Activated CD4-positive, alpha-beta T cell treated with anti-CD3 and anti-CD28 coated beads for 36 hours (primary cell): ENCODE measurements at regions not wholly inside any gene's neighbourhood (a gene's known extent, or its start where the extent isn't known, plus 50 kb on each side); places are given as distances from the start of the nearest gene placed in this dataset.

Source experiments
- ATAC-seq: fragments of 200-7000 bp; cut with Tn5 transposase; one replicate; pipeline ENCODE4 v1.10.0; 2021; ENCODE audit warnings: mild to moderate bottlenecking, moderate library complexity
- CTCF ChIA-PET: fragments of 350-600 bp; sonication (Branson Sonifier 250); formaldehyde crosslinking; loops from one replicate; lab custom pipeline; 2021; ENCODE audit warnings: antibody characterized with exemption; lab: Charles Lee
- POLR2A ChIA-PET: fragments of 350-600 bp; sonication (Branson Sonifier 250); formaldehyde crosslinking; loops from one replicate; lab custom pipeline; 2021; ENCODE audit warnings: antibody characterized with exemption, inconsistent platforms; lab: Charles Lee
- DNase-seq: peaks from one replicate; pipeline ENCODE4 v3.0.0-alpha.2; 2020
- H3K27ac Mint-ChIP-seq: one replicate; pipeline ENCODE4 v1.8.0; 2021; ENCODE audit warnings: mixed read lengths
- H3K27me3 Mint-ChIP-seq: one replicate; pipeline ENCODE4 v1.8.0; 2021; ENCODE audit warnings: mixed read lengths
- H3K36me3 Mint-ChIP-seq: one replicate; pipeline ENCODE4 v1.8.0; 2021; ENCODE audit warnings: low read depth, mixed read lengths
- H3K4me1 Mint-ChIP-seq: one replicate; pipeline ENCODE4 v1.8.0; 2021; ENCODE audit warnings: mixed read lengths
- H3K4me3 Mint-ChIP-seq: one replicate; pipeline ENCODE4 v1.8.0; 2021; ENCODE audit warnings: mild to moderate bottlenecking, moderate library complexity, mixed read lengths
- H3K9me3 Mint-ChIP-seq: one replicate; pipeline ENCODE4 v1.8.0; 2021; ENCODE audit warnings: low read depth, mixed read lengths
- intact Hi-C, 2 experiments: fragments of 100-400 bp; cut with DNase I in 1 of 2; cut with micrococcal nuclease in 1 of 2; formaldehyde crosslinking; loops; one replicate each; pipeline versions ENCODE4 v1.14.2 to v1.15.1; 2022 to 2024; cut with DNase I, micrococcal nuclease

DNA sequence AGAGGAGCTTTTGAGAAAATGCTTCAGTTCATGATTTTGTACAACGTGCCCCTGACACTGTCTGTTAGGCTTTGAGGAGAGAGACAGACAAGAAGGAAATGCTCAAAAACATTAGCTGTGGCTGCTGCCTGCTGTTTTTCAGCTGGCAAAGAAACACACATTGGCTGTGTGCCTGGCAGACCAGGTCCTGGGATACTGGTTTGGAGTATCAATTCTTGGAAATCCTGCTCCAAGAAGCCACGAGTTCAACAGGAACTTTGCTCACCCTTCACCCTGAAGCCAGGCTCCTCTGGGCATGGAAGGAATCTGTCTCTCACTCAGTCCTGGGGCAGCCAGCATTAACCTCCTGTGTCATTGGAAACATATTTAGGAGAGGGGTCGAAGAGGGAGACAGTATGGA, 245.5 kb downstream of the AUH start:
- no peak overlapping the region for H3K27ac Mint-ChIP-seq

DNA sequence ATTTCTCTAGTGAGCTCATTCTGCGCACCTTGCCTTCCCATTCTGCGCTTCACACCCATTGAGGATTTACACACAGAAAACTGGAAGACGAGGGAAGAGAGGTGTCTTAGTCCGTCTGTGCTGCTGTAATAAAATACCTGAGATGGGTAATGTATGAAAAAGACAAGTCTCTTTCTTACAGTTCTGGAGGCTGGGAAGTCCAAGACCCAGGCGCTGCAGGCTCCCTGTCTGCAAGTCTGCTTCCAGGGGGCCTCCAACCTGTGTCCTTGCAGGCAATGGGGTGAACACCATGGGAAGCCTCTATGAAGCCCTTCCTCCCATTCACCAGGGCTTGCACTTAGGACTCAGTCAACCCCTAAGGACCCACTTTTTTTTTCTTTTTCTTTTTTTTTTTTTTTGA, 245.0 kb downstream of the AUH start:
- DNase-seq (no peak), ATAC-seq (no peak)
- POLR2A ChIA-PET = no interaction called here
- Mint-ChIP-seq H3K9me3 (no peaks in the 10 kb centered on the region), H3K4me3 (no peak overlapping the region), H3K4me1 (peaks cover 17% of the 10 kb centered on the region), H3K27me3 (peaks cover 34% of the 10 kb centered on the region), H3K36me3 (no peaks in the 10 kb centered on the region), H3K27ac (no peak overlapping the region)
- CTCF ChIA-PET = no interaction called here
- intact Hi-C loops = no loop called here

More for the DNA sequence above, 245.5 kb downstream of the AUH start:
- Mint-ChIP-seq H3K4me3 (no peak overlapping the region), H3K36me3 (no peaks in the 10 kb centered on the region), H3K27me3 (peaks cover 34% of the 10 kb centered on the region), H3K4me1 (peaks cover 22% of the 10 kb centered on the region), H3K9me3 (no peaks in the 10 kb centered on the region)
- CTCF ChIA-PET = no interaction called here
- no peak for DNase-seq
- intact Hi-C loops = no loop called here
- POLR2A ChIA-PET = no interaction called here
- ATAC-seq = no peak

DNA sequence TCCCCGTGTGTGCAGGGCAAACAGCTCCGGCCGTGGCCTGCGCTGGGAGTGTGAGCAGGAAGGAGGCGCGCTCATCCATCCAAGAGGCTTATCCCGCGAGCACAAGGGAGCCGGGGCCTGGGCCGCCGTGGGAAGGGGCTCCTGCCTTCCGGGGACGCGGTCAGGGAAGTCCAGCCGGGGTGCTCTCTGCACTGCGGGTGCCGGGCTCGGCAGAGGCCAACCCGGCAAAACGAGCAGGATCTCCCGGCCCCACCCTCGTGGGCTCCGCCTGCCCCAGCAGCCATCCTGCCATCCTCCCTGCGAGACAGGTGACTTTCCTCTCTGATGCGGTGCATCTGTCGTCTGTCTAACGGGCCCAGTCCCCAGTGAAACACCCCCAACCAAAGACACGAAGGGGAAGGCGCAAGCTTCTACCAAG, 244.2 kb downstream of the AUH start:
- intact Hi-C loops = no loop called here
- H3K4me3 Mint-ChIP-seq = no peak overlapping the region
- ATAC-seq (no peak), DNase-seq (no peak)
- POLR2A ChIA-PET = interaction anchor here (0.8 kb wide), 1 partner anchor 13 kb away, joined by 3 read pairs; no protein-coding TSS in a partner anchor
- H3K4me1 Mint-ChIP-seq = peaks cover 15% of the 10 kb centered on the region
- CTCF ChIA-PET = interaction anchor here (0.7 kb wide), 1 partner anchor 12 kb away, joined by 3 read pairs; no protein-coding TSS in a partner anchor
- no peaks in the 10 kb centered on the region for H3K36me3 Mint-ChIP-seq
- H3K27ac Mint-ChIP-seq = no peak overlapping the region
- peaks cover 34% of the 10 kb centered on the region for H3K27me3 Mint-ChIP-seq
- H3K9me3 Mint-ChIP-seq = peaks cover 2% of the 10 kb centered on the region

DNA sequence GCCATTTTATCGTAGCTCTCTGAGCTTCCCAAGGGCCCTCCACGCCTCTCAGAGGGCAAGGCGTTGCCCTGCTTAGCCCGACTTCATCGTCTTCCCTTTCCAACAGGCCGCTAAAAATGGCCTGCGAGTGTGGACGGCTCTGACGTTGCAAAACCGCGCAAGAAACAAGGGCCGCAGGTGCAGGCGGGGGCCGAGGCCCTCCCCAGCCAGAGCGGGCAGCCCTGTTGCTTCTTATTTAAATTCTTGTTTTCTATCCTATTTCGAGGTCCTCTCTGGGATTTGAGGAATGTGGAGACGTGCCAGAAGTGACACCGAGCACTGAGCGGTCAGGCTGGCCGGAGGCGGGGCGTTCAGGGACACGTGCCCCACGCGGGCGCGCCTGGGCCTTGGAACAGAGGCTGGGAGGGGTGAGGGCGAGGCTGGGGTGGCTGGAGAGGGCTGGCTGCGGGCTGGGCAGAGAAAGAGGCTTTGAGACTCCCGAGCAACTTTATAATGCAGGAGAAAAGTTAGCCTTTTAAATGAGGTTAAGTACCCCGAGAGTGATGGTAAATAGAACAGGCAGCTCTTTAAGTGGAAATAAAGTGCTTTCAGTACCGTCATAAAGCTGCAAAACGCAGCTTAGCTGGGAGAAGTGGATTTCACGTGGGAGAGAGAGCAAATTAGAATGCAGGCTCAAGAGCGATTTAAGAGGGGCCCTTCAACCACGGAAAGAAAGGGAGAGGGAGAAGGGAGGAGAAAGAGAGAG, 243.6 kb downstream of the AUH start:
- DNase-seq = no peak
- intact Hi-C loops = no loop called here
- Mint-ChIP-seq H3K36me3 (no peaks in the 10 kb centered on the region), H3K4me3 (no peak overlapping the region), H3K27ac (peak overlapping the region; percentile 58), H3K9me3 (peaks cover 2% of the 10 kb centered on the region), H3K4me1 (peaks cover 21% of the 10 kb centered on the region), H3K27me3 (peaks cover 34% of the 10 kb centered on the region)
- no peak for ATAC-seq
- CTCF ChIA-PET = interaction anchor here (0.7 kb wide), 1 partner anchor 11 kb away, joined by 3 read pairs; no protein-coding TSS in a partner anchor
- POLR2A ChIA-PET = interaction anchor here (0.8 kb wide), 1 partner anchor 14 kb away, joined by 3 read pairs; no protein-coding TSS in a partner anchor

DNA sequence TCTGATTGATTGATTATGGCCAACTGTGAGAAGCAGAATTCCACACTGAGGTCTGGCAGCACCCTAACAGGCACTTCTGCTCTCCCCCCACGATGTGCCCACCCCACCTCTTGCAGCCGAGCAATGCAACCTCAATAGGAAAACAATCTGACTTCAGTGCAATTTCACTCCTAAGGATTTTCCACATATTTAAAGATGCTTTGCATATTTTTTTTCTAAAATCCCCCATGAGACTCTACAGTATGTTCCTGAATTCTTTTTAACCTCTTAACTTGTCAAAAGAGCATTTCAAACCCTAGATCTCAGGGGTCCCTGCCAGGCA, 243.1 kb downstream of the AUH start:
- ATAC-seq = no peak

DNA sequence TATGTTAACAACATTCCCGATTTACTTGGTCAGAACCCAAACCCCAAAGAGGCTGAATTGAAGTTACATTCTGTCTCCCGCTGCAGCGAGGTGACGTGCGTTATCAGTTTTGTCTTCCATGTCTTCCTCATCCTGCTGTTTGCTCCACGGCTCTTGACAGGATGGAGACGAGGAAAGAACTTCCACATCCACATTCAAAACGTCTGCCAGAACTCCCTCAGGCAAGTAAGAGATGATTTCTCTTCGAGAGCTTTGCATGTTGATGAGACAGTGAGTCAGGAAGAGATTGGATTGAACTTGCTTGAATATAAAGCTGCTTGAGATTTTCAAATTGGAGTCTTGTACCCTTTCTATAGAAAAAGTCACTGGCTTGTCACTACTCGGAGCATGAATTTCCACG, 242.6 kb downstream of the AUH start:
- no peak overlapping the region for H3K4me3 Mint-ChIP-seq
- peaks cover 29% of the 10 kb centered on the region for H3K27me3 Mint-ChIP-seq
- CTCF ChIA-PET = no interaction called here
- H3K4me1 Mint-ChIP-seq = peaks cover 25% of the 10 kb centered on the region
- no peak for DNase-seq
- POLR2A ChIA-PET = no interaction called here
- no peak overlapping the region for H3K27ac Mint-ChIP-seq
- intact Hi-C loops = no loop called here
- H3K9me3 Mint-ChIP-seq = peaks cover 2% of the 10 kb centered on the region
- no peak for ATAC-seq
- H3K36me3 Mint-ChIP-seq = peaks cover 3% of the 10 kb centered on the region

More for the DNA sequence above, 243.1 kb downstream of the AUH start:
- peaks cover 2% of the 10 kb centered on the region for H3K9me3 Mint-ChIP-seq
- peaks cover 3% of the 10 kb centered on the region for H3K36me3 Mint-ChIP-seq
- intact Hi-C loops = no loop called here
- no peak overlapping the region for H3K4me3 Mint-ChIP-seq
- CTCF ChIA-PET = no interaction called here
- H3K4me1 Mint-ChIP-seq = peaks cover 25% of the 10 kb centered on the region
- peak overlapping the region; percentile 52 for H3K27ac Mint-ChIP-seq
- peaks cover 31% of the 10 kb centered on the region for H3K27me3 Mint-ChIP-seq
- POLR2A ChIA-PET = no interaction called here
- DNase-seq = no peak

DNA sequence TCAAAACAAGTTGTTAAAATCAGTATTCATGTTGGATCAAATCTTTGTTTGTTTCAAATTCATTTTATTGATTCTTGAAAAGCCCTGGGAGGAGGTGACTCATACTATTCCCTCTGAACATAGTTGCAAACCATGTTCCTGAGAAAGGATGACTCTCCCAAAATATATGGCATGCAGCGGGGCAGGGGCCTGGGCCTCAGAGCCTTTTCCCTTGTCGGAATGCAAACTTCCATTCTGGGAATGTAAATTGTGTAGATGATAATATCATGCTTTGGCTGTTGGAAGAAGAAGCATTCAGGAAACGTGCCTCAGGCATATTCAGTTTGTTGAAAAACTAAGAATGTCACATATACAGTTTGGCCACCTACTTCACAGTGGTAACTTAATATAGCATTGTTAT, 242.0 kb downstream of the AUH start:
- Mint-ChIP-seq H3K27me3 (peaks cover 29% of the 10 kb centered on the region), H3K9me3 (peaks cover 2% of the 10 kb centered on the region), H3K4me3 (no peak overlapping the region), H3K27ac (no peak overlapping the region), H3K36me3 (peaks cover 3% of the 10 kb centered on the region), H3K4me1 (peaks cover 25% of the 10 kb centered on the region)
- DNase-seq = no peak
- intact Hi-C loops = no loop called here
- ChIA-PET CTCF (interaction anchor here (0.9 kb wide), 1 partner anchor 31 kb away, joined by 3 read pairs; no protein-coding TSS in a partner anchor), POLR2A (no interaction called here)
- no peak for ATAC-seq

DNA sequence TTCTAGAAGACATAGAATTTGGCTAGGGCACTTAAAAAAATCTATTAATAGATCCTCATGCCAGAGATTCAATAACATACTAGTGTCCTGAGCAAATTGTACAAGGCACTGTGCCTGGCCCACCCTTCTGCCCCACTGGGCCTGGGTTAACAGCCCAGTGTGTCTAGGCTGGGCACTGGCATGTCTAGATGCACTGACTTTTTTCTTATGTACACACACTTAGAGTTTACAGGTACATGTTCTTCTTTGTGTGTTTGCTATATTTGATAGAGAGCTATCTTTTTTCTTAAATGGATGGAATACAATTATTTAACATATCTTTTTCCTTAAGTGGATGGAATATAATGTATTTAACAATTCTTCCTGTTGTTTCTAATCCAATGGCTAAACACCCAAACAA, 241.5 kb downstream of the AUH start:
- ChIA-PET CTCF (interaction anchor here (0.9 kb wide), 1 partner anchor 31 kb away, joined by 3 read pairs; no protein-coding TSS in a partner anchor), POLR2A (no interaction called here)
- peaks cover 6% of the 10 kb centered on the region for H3K9me3 Mint-ChIP-seq
- H3K27ac Mint-ChIP-seq = no peak overlapping the region
- H3K36me3 Mint-ChIP-seq = peaks cover 3% of the 10 kb centered on the region
- no peak overlapping the region for H3K4me3 Mint-ChIP-seq
- ATAC-seq = no peak
- intact Hi-C loops = no loop called here
- no peak for DNase-seq
- H3K4me1 Mint-ChIP-seq = peaks cover 25% of the 10 kb centered on the region
- peaks cover 29% of the 10 kb centered on the region for H3K27me3 Mint-ChIP-seq

DNA sequence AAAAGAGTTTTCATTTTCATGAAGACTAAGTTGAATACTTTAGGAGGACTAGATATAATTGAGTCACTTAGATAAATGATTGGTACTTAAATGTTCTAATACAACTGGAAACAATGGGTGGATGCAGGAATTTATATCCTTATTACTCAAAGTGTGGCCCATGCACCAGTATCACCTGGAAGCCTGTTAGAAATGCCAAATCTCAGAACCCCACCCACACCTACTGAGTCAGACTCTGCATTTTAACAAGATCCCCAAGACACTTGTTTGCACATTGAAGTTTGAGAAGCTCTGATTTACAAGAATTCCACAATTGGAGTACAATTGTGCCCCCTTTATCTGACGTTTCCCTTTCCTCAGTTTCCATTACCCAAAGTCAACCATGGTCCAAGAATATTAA, 239.0 kb downstream of the AUH start:
- ATAC-seq = peak; percentile 42
- Mint-ChIP-seq H3K27me3 (peaks cover 16% of the 10 kb centered on the region), H3K4me1 (peaks cover 24% of the 10 kb centered on the region), H3K27ac (peak overlapping the region; percentile 6), H3K4me3 (no peak overlapping the region), H3K9me3 (peaks cover 9% of the 10 kb centered on the region), H3K36me3 (peaks cover 6% of the 10 kb centered on the region)
- ChIA-PET CTCF (no interaction called here), POLR2A (no interaction called here)
- intact Hi-C loops = no loop called here
- DNase-seq = no peak

DNA sequence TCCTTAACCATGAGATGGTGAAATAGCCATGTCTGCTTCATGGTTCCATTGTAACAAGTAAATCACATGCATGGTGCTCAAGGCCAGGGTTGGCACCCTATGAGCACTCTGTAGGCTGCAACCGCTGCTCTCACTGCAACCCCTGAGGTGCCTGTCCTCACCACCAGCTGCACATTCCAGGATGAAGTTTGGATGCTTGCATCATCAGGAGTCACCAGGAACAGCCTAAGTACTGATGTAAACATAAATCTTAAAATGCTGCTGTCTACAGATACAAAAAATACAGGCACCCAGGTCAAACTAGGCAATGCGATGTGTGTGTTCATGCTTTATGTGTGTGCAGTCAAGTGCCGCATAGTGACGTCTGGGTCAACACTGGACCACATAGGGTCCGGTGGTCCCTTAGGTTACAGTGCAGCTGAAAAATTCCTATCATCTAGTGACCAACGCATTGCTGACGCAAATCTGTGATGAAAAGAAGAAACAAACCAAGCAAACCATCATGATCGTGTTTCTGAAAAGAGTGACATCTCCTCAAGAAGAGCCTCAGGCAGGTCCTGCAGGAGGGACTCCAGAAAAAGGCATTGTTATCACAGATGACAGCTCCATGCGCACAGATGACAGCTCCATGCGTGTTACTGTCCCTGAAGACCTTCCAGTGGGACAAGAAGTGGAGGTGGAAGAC, 234.8 kb downstream of the AUH start:
- no peak for DNase-seq
- Mint-ChIP-seq H3K27ac (no peak overlapping the region), H3K9me3 (peaks cover 7% of the 10 kb centered on the region), H3K4me1 (peaks cover 28% of the 10 kb centered on the region), H3K36me3 (peaks cover 6% of the 10 kb centered on the region), H3K27me3 (no peaks in the 10 kb centered on the region), H3K4me3 (no peak overlapping the region)
- intact Hi-C loops = no loop called here
- CTCF ChIA-PET = interaction anchor here (1.3 kb wide), 1 partner anchor 20 kb away, joined by 3 read pairs; no protein-coding TSS in a partner anchor
- ATAC-seq = no peak
- POLR2A ChIA-PET = no interaction called here

DNA sequence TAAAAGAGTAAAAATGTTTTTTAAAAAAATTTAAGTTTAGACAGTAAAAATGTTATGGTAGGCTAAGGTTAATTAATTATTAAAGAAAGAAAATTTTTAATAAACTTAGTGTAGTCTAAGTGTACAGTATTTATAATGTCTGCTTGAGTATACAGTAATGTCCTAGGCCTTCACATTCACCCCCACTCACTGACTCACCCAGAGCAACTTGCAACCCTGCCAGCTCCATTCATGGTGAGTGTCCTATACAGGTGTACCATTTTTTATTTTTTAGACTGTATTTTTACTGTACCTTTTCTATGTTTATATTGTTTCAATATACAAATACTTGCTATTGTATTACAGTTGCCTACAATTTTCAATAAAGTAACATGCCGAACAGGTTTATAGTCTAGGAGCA, 234.1 kb downstream of the AUH start:
- intact Hi-C loops = no loop called here
- H3K36me3 Mint-ChIP-seq = peaks cover 6% of the 10 kb centered on the region
- CTCF ChIA-PET = interaction anchor here (1.3 to 2.6 kb wide), 2 partner anchors 12 to 20 kb away, joined by 3 to 9 read pairs; no protein-coding TSS in a partner anchor

More for the DNA sequence above, 234.1 kb downstream of the AUH start:
- POLR2A ChIA-PET = no interaction called here
- DNase-seq (no peak), ATAC-seq (no peak)
- Mint-ChIP-seq H3K27ac (no peak overlapping the region), H3K4me1 (peaks cover 34% of the 10 kb centered on the region), H3K4me3 (no peak overlapping the region), H3K27me3 (no peaks in the 10 kb centered on the region), H3K9me3 (peaks cover 7% of the 10 kb centered on the region)
